Epidermal melanocyte (primary cell): ENCODE measurements at regions not wholly inside any gene's neighbourhood (a gene's known extent, or its start where the extent isn't known, plus 50 kb on each side); places are given as distances from the start of the nearest gene placed in this dataset.

ENCODE experiments used
- DNase-seq: peaks from one replicate; pipeline ENCODE4 v3.0.0; 2011; ENCODE audit warnings: low spot score; ENCODE audit not compliant: insufficient read length

GRCh38 chrX:148363471-148364235 lies 136.8 kb upstream of the AFF2 start:
- no peak for DNase-seq

DNA sequence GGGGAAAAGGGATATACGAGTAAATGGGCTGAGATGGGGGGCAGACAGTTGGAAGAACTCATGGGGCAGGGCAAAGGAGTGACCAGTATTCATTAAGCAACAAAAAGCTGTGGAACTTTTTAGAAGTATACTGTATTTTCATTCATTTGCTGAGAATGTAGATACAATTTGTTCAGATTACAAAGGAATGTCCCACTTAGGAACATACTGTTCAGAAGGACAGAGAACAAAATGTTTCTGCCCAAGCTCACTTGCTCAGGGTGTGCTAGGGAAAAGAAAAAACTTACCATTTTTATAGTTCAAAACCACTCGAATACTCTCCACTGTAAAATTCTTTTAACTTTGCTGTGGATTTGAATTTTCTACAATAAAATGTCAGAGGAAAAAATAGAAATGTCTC lies 135.2 kb upstream of the AFF2 start:
- no peak for DNase-seq

DNA sequence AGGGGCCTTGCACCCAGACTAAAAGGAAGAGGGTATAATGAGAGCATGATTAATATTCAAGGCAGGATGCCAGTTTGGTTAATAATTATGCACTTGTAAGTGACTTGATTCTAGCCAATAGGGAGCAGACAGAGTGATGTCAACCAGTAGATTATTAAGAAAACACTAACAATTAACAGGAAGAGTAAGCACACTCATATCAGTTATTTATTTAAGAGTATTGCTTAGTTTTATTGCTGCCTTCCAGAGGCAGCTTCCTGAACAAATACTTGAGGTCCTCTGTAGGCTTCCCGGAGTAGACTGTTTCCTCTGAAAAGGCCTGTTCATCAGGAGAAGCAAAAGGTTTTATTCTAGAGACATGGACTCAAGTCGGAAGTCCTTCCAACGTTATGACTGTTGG lies 129.1 kb upstream of the AFF2 start:
- DNase-seq: no peak

- DNase-seq: no peak
Observed at GRCh38 chrX:148372925-148373324, 127.5 kb upstream of the AFF2 start.

GRCh38 chrX:148376342-148376741 lies 124.1 kb upstream of the AFF2 start:
- no peak for DNase-seq

GRCh38 chrX:148380107-148380506 lies 120.3 kb upstream of the AFF2 start:
- DNase-seq: no peak

DNA sequence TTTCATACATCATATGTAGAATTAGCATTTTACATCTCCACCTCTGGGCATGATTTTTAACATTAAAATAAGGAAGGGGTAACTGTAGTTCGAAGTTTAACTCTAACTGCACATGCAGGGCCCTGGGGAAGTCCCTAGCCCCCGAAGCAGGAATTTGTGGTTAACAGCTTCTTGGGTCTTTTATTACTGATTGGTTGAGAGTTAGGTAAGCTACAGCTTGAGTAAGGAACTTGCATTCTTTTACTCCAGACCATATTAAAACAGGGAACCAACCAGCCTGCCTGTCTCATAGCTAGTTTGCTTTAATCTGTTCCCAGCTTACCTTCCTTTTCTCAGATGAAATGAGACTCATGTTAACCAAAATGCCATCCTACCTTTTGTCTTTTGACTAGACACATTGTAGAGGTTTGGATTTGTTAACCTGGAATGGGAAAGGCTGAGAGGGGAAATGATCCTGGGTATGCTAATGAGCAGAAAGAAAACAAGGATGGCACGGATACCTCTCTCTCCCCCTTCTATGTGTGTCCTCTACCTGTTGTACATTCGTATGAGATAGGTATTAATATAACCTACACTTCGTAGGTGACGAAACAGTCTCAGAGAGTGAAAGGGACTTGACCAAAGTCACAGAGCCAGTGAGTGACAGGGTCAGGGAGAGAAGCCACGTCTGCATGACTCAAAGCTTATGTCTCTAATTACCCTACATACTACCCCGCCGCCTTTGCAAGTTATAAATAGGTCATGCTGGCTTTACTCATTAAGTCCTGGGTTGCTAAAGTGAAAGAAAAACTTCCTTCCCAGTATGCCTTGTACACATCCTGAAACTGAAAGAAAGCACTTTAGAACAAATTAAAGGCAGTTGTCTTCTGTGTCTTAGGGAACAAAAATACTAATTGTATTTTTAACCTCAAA lies 119.5 kb upstream of the AFF2 start:
- no peak for DNase-seq

DNA sequence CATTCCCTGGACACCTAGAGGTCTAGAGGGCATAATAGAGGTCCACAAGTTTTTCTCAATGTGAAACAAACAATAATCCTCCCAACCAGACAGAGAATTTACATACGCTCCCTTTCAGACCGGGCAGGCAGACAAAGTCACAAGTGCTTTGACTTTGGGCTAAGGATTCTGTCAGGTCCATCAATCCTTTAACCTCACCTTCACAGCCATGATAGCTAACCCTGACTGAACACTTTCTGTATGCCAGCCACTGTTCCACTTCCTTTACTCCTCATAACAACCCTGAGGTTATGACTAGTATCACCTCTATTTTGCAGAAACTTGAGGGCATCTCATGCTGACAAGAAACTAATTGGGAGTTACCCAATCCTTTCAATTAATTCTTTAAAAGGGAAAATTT lies 118.8 kb upstream of the AFF2 start:
- no peak for DNase-seq

GRCh38 chrX:148382983-148383382 lies 117.4 kb upstream of the AFF2 start:
- no peak for DNase-seq

DNA sequence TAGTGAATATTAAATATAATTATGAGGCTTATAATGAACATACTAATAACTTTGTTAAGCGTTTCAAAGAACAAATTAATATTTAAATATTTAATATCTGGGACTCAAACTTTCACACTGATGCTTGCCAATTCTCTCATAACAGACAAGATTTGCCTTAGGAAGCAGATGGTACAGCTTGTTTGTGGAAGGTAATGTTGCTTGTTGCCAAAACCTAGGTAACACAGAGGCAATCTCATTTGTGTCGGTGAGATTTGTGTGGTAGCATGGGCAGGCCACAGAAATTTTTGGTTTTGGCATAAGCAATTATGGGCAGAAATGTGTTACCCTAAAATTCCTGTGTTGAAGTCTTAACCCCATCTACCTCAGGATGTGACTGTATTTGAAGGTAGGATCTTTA lies 114.9 kb upstream of the AFF2 start:
- DNase-seq: no peak

- DNase-seq: no peak
Observed at GRCh38 chrX:148389629-148390028, 110.8 kb upstream of the AFF2 start.

GRCh38 chrX:148412006-148412405 lies 88.4 kb upstream of the AFF2 start:
- DNase-seq: no peak

DNA sequence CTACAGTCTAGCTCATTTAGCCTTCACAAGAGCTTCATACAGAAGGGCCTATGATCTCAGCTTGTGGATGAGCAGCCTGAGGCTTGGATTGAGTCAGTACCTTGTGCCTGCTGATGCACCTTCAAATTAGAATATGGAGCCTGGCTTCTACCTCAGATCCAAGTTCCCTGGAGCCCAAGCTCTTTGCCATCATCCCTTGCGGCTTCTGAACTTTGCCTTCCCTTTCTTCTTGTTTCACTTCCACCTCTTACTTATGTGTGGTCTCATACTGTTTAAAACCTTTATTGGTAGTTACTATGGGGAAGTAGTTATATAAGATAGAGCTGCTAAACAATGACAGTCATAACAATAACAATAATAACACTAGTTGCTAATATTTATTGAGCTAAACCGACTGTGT lies 84.3 kb upstream of the AFF2 start:
- no peak for DNase-seq

GRCh38 chrX:148416931-148417330 lies 83.5 kb upstream of the AFF2 start:
- DNase-seq: no peak

DNA sequence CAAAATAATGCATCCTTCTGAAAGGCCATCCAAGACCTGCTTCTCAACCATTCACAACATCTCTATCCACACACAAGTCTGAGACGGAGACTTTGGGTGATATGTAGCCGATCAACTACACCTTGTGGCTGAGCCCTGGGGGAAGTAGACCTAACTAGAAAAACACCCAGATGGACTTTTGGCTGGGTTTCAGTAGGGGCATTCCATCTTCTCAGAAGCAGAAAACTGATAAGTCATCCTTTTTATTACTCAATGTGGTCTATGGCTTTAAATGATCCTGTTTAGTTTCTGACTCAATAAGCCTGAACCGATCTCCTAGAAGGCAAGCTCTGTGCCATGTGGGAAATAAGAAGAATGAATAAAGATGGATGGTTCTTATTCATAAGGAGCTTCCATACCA lies 82.5 kb upstream of the AFF2 start:
- DNase-seq: no peak

DNA sequence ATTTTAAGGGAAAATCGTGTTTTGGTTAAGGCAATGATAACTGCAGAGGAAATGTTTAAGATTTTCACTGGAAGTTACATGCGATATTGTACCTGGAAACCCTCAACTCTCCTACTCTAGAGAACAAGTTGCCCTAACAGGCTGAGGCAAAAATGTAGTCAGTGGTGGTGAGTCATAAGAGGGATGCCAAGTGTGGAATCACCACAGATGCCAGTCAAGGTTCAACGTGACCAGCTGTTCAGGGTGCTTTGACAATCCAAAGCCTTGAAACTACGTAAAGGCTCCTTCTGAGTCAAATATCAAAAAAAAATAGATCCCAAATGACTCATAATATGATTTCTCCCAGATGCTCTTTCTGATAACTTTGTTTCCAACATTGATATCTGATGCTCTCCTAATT lies 77.9 kb upstream of the AFF2 start:
- DNase-seq: no peak

GRCh38 chrX:148424570-148424969 lies 75.8 kb upstream of the AFF2 start:
- no peak for DNase-seq

GRCh38 chrX:148426467-148426866 lies 74.0 kb upstream of the AFF2 start:
- no peak for DNase-seq

GRCh38 chrX:148441387-148441786 lies 59.0 kb upstream of the AFF2 start:
- DNase-seq: no peak

DNA sequence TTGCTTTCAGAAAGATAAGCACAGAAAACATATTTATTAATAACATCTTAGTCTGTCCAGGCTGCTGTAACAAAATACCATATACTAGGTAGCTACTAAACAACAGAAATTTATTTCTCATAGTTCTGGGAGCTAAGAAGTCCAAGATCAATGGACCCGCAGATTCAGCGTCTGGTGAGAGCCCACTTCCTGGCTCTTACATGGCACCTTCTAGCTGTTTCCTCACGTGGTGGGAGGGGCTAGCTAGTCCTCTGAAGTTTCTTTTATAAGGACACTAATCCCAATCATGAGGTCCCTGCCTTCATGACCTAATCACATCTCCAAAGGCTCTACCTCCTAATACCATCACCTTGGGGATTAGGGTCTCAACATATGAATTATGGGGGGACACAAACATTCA lies 57.2 kb upstream of the AFF2 start:
- no peak for DNase-seq

DNA sequence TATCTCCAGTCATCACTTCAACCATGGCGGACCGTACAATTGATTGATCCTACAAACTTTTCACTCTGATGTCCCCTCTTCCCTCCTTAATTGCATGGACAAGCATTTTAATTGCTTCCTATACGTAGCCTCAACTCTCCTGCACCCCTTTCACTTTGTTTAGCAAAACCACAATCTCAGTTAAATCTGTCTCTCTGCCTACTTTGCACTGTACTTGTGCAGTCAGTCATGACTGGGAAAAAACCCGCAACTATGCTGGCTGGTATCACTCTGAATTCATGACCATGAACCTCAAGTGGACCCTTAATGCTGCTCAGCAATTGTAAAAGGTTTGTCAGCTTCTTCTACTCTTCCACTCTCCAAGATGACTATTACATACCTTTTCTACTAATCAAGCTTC lies 51.7 kb upstream of the AFF2 start:
- DNase-seq: no peak
